ENCODE measurements at regions not wholly inside any gene's neighbourhood (a gene's known extent, or its start where the extent isn't known, plus 50 kb on each side); places are given as distances from the start of the nearest gene placed in this dataset.

DNA sequence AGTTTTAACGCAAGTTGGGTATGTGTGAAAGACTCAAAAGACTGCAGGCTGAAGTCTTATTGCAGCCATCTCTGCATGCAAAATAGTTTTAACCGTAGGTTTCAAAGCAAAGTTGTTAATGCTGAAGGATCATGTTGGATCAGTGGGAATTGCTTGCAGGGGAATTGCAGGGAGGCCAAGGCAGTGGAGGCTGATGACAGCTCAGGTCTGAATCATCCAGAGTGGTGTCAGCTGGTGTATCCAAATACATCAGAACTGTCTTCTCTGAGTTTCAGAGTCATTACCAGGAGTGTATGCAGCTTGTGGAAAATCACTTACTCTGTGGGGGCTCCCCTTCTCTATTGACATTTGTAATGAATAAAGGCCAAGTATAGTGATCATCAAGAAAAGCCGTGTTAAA, 435.7 kb downstream of the SH3GL2 start:
- Mint-ChIP-seq H3K36me3 (ENCODE audit: low read depth, unreplicated experiment) (no peaks in the 10 kb centered on the region), H3K4me1 (ENCODE audit: low read depth, unreplicated experiment) (peaks cover 5% of the 10 kb centered on the region), H3K27me3 (ENCODE audit: low read depth, unreplicated experiment) (peaks cover 3% of the 10 kb centered on the region), H3K4me3 (ENCODE audit: unreplicated experiment) (no peak overlapping the region), H3K27ac (ENCODE audit: unreplicated experiment) (no peak overlapping the region), H3K9me3 (ENCODE audit: unreplicated experiment) (peaks cover 4% of the 10 kb centered on the region)
- no peaks in the 10 kb centered on the region for H3K9me3 ChIP-seq (ENCODE audit: insufficient read depth, low read depth, low read length)
- no peak for DNase-seq (ENCODE audit: low read depth)
- H3K27me3 ChIP-seq (ENCODE audit: insufficient read depth, low read length) = no peaks in the 10 kb centered on the region
- H3K4me2 ChIP-seq (ENCODE audit: low read length) = no peak overlapping the region
- H3K9ac ChIP-seq (ENCODE audit: low read length) = no peak overlapping the region
- FAIRE-seq = no peak
- H4K20me1 ChIP-seq (ENCODE audit: insufficient read depth, low read length) = no peaks in the 10 kb centered on the region
- no peak overlapping the region for H2AFZ ChIP-seq (ENCODE audit: low read depth, low read length)
- H3K36me3 ChIP-seq (ENCODE audit: insufficient read depth, low read length) = no peaks in the 10 kb centered on the region
- no peak for TF ChIP-seq EZH2 (IDR thresholded peaks at IDR 0.05; ENCODE audit: insufficient read depth, low read length)
- no peak for TF ChIP-seq CTCF (IDR thresholded peaks at IDR 0.05; ENCODE audit: insufficient read depth, low read depth, low read length)
- no peak overlapping the region for H3K4me3 ChIP-seq (ENCODE audit: insufficient read depth, low read depth, low read length)
- no peaks in the 10 kb centered on the region for H3K79me2 ChIP-seq (ENCODE audit: insufficient read depth, low read length)
- no peak overlapping the region for H3K27ac ChIP-seq (ENCODE audit: low read depth, low read length)
- H3K4me1 ChIP-seq (ENCODE audit: insufficient read depth, low read length) = no peaks in the 10 kb centered on the region

GRCh38 chr9:18015116-18015515, 436.2 kb downstream of the SH3GL2 start:
- H3K79me2 ChIP-seq (ENCODE audit: insufficient read depth, low read length) = no peaks in the 10 kb centered on the region
- no peaks in the 10 kb centered on the region for H4K20me1 ChIP-seq (ENCODE audit: insufficient read depth, low read length)
- Mint-ChIP-seq H3K9me3 (ENCODE audit: unreplicated experiment) (peaks cover 4% of the 10 kb centered on the region), H3K4me1 (ENCODE audit: low read depth, unreplicated experiment) (peaks cover 5% of the 10 kb centered on the region), H3K36me3 (ENCODE audit: low read depth, unreplicated experiment) (no peaks in the 10 kb centered on the region), H3K27me3 (ENCODE audit: low read depth, unreplicated experiment) (peaks cover 3% of the 10 kb centered on the region), H3K27ac (ENCODE audit: unreplicated experiment) (no peak overlapping the region), H3K4me3 (ENCODE audit: unreplicated experiment) (no peak overlapping the region)
- no peaks in the 10 kb centered on the region for H3K4me1 ChIP-seq (ENCODE audit: insufficient read depth, low read length)
- TF ChIP-seq EZH2 (IDR thresholded peaks at IDR 0.05; ENCODE audit: insufficient read depth, low read length) (no peak), CTCF (IDR thresholded peaks at IDR 0.05; ENCODE audit: insufficient read depth, low read depth, low read length) (no peak)
- no peak overlapping the region for H3K4me2 ChIP-seq (ENCODE audit: low read length)
- DNase-seq (ENCODE audit: low read depth) (no peak), FAIRE-seq (no peak)
- H3K27me3 ChIP-seq (ENCODE audit: insufficient read depth, low read length) = no peaks in the 10 kb centered on the region
- no peak overlapping the region for H3K27ac ChIP-seq (ENCODE audit: low read depth, low read length)
- no peaks in the 10 kb centered on the region for H3K36me3 ChIP-seq (ENCODE audit: insufficient read depth, low read length)
- no peak overlapping the region for H3K4me3 ChIP-seq (ENCODE audit: insufficient read depth, low read depth, low read length)
- no peak overlapping the region for H2AFZ ChIP-seq (ENCODE audit: low read depth, low read length)
- no peaks in the 10 kb centered on the region for H3K9me3 ChIP-seq (ENCODE audit: insufficient read depth, low read depth, low read length)
- H3K9ac ChIP-seq (ENCODE audit: low read length) = no peak overlapping the region

DNA sequence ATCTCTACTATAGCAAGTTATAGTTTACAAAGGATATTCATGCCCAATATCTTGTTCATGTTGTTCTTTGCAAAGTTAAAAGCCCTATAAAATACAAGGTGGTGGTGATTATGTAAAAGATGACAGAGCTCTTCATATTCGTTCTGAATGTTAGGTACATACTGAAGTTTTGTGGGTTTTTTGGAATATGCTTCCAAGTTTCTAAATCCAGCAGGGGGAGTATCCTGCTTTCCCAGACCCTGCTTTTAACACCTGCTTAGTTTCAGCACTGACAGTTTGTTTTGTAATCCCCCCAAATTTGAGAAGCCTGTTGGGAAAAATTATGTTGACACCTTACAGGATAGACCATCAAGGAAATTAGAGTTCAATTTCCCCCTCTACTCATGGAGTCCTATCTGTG, 438.3 kb downstream of the SH3GL2 start:
- H3K4me1 Mint-ChIP-seq (ENCODE audit: low read depth, unreplicated experiment) = peaks cover 5% of the 10 kb centered on the region

More for the DNA sequence above, 438.3 kb downstream of the SH3GL2 start:
- peaks cover 4% of the 10 kb centered on the region for H3K9me3 Mint-ChIP-seq (ENCODE audit: unreplicated experiment)
- no peak for DNase-seq (ENCODE audit: low read depth)
- no peaks in the 10 kb centered on the region for H3K27me3 ChIP-seq (ENCODE audit: insufficient read depth, low read length)
- no peaks in the 10 kb centered on the region for H3K36me3 ChIP-seq (ENCODE audit: insufficient read depth, low read length)
- H3K79me2 ChIP-seq (ENCODE audit: insufficient read depth, low read length) = no peaks in the 10 kb centered on the region
- no peaks in the 10 kb centered on the region for H3K9me3 ChIP-seq (ENCODE audit: insufficient read depth, low read depth, low read length)
- H3K4me1 ChIP-seq (ENCODE audit: insufficient read depth, low read length) = no peaks in the 10 kb centered on the region
- TF ChIP-seq EZH2 (IDR thresholded peaks at IDR 0.05; ENCODE audit: insufficient read depth, low read length) = no peak
- TF ChIP-seq CTCF (IDR thresholded peaks at IDR 0.05; ENCODE audit: insufficient read depth, low read depth, low read length) = no peak
- H3K27ac ChIP-seq (ENCODE audit: low read depth, low read length) = no peak overlapping the region
- H4K20me1 ChIP-seq (ENCODE audit: insufficient read depth, low read length) = no peaks in the 10 kb centered on the region
- peaks cover 3% of the 10 kb centered on the region for H3K27me3 Mint-ChIP-seq (ENCODE audit: low read depth, unreplicated experiment)
- no peak overlapping the region for H3K4me3 ChIP-seq (ENCODE audit: insufficient read depth, low read depth, low read length)
- no peak overlapping the region for H3K27ac Mint-ChIP-seq (ENCODE audit: unreplicated experiment)
- no peak overlapping the region for H3K4me3 Mint-ChIP-seq (ENCODE audit: unreplicated experiment)
- H3K9ac ChIP-seq (ENCODE audit: low read length) = no peak overlapping the region
- H2AFZ ChIP-seq (ENCODE audit: low read depth, low read length) = no peak overlapping the region
- H3K36me3 Mint-ChIP-seq (ENCODE audit: low read depth, unreplicated experiment) = no peaks in the 10 kb centered on the region
- H3K4me2 ChIP-seq (ENCODE audit: low read length) = no peak overlapping the region
- no peak for FAIRE-seq

Measured in astrocyte (in vitro differentiated cells and primary cell).